ENCODE measurements at regions not wholly inside any gene's neighbourhood (a gene's known extent, or its start where the extent isn't known, plus 50 kb on each side); places are given as distances from the start of the nearest gene placed in this dataset.

GRCh38 chr14:87837296-87837695 lies 155.7 kb downstream of the GALC start:
- intact Hi-C loops (cut with micrococcal nuclease) (no loop called here), dilution Hi-C loops (cut with MboI; ENCODE audit: extremely low pct_ligation_motif_present, low sequenced_read_pairs) (no loop called here)
- H3K4me2 ChIP-seq (ENCODE audit: insufficient read depth, low read length), result no peak overlapping the region
- no peaks in the 10 kb centered on the region for H4K20me1 ChIP-seq (replicated peaks; ENCODE audit: control insufficient read depth, extremely low read depth, insufficient read depth, low read length)
- DNase-seq (ENCODE audit: low read depth, low spot score) (no peak), FAIRE-seq (no peak)
- H3K4me3 ChIP-seq (replicated peaks in 1 of 3; ENCODE audit: insufficient read depth in 1 of 3, low read depth in 1 of 3, low read length in 3 of 3), result no peak overlapping the region
- H2AFZ ChIP-seq (ENCODE audit: low read depth, low read length), result no peak overlapping the region
- no peak overlapping the region for H3K9ac ChIP-seq (replicated peaks; ENCODE audit: extremely low read depth, insufficient read depth, low read length)
- H3K9me1 ChIP-seq (replicated peaks; ENCODE audit: control insufficient read depth, extremely low read depth, insufficient read depth, low read length), result no peaks in the 10 kb centered on the region
- H3K36me3 ChIP-seq (ENCODE audit: control insufficient read depth in 2 of 2, extremely low read depth in 1 of 2, insufficient read depth in 2 of 2, low read length in 2 of 2), result no peaks in the 10 kb centered on the region
- TF ChIP-seq EZH2 (IDR thresholded peaks at IDR 0.05; ENCODE audit: borderline replicate concordance, low read depth, low read length, severe bottlenecking), result no peak
- no peak for TF ChIP-seq GATA2 (IDR thresholded peaks at IDR 0.05; ENCODE audit: insufficient read depth, insufficient read length, low read depth, low read length)
- TF ChIP-seq, protein P1, sequence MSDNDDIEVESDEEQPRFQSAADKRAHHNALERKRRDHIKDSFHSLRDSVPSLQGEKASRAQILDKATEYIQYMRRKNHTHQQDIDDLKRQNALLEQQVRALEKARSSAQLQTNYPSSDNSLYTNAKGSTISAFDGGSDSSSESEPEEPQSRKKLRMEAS (IDR thresholded peaks at IDR 0.05; ENCODE audit: insufficient read depth, insufficient read length), result no peak
- TF ChIP-seq POLR2AphosphoS5 (IDR thresholded peaks at IDR 0.05; ENCODE audit: insufficient read depth, low read depth, low read length), result no peak
- TF ChIP-seq FOS (IDR thresholded peaks at IDR 0.05; ENCODE audit: borderline replicate concordance, insufficient read depth, low read length), result no peak
- no peak for TF ChIP-seq POLR2A (IDR thresholded peaks at IDR 0.05; ENCODE audit: low read depth, low read length)
- POLR2A ChIA-PET, result no interaction called here
- no peaks in the 10 kb centered on the region for H3K4me1 ChIP-seq (ENCODE audit: control insufficient read depth, extremely low read depth, insufficient read depth, low read length)
- peaks cover 4% of the 10 kb centered on the region for H3K9me3 ChIP-seq (replicated peaks; ENCODE audit: control insufficient read depth, insufficient read depth, low read length)
- H3K79me2 ChIP-seq (ENCODE audit: control insufficient read depth, insufficient read depth, low read length), result no peaks in the 10 kb centered on the region
- H3K27me3 ChIP-seq (ENCODE audit: control insufficient read depth in 2 of 2, insufficient read depth in 2 of 2, low read length in 2 of 2), result no peaks in the 10 kb centered on the region
- BruUV-seq (replicated peaks), result no TSS peak
- CTCF ChIA-PET, result no interaction called here
- H3K27ac ChIP-seq (ENCODE audit: insufficient read depth, low read depth, low read length), result no peak overlapping the region

- no peaks in the 10 kb centered on the region for H3K4me1 ChIP-seq (ENCODE audit: control insufficient read depth, extremely low read depth, insufficient read depth, low read length)
- FAIRE-seq (no peak), DNase-seq (ENCODE audit: low read depth, low spot score) (no peak)
- no peak overlapping the region for H3K4me3 ChIP-seq (replicated peaks in 1 of 3; ENCODE audit: insufficient read depth in 1 of 3, low read depth in 1 of 3, low read length in 3 of 3)
- no peaks in the 10 kb centered on the region for H3K36me3 ChIP-seq (ENCODE audit: control insufficient read depth in 2 of 2, extremely low read depth in 1 of 2, insufficient read depth in 2 of 2, low read length in 2 of 2)
- TF ChIP-seq POLR2A (IDR thresholded peaks at IDR 0.05; ENCODE audit: low read depth, low read length) (no peak), FOS (IDR thresholded peaks at IDR 0.05; ENCODE audit: borderline replicate concordance, insufficient read depth, low read length) (no peak)
- no peak overlapping the region for H2AFZ ChIP-seq (ENCODE audit: low read depth, low read length)
- ChIA-PET POLR2A (no interaction called here), CTCF (no interaction called here)
- intact Hi-C loops (cut with micrococcal nuclease) (no loop called here), dilution Hi-C loops (cut with MboI; ENCODE audit: extremely low pct_ligation_motif_present, low sequenced_read_pairs) (no loop called here)
- peaks cover 2% of the 10 kb centered on the region for H3K9me3 ChIP-seq (replicated peaks; ENCODE audit: control insufficient read depth, insufficient read depth, low read length)
- H3K79me2 ChIP-seq (ENCODE audit: control insufficient read depth, insufficient read depth, low read length), result no peaks in the 10 kb centered on the region
- no peak overlapping the region for H3K4me2 ChIP-seq (ENCODE audit: insufficient read depth, low read length)
- no peak overlapping the region for H3K9ac ChIP-seq (replicated peaks; ENCODE audit: extremely low read depth, insufficient read depth, low read length)
- no peak overlapping the region for H3K27ac ChIP-seq (ENCODE audit: insufficient read depth, low read depth, low read length)
- H4K20me1 ChIP-seq (replicated peaks; ENCODE audit: control insufficient read depth, extremely low read depth, insufficient read depth, low read length), result no peaks in the 10 kb centered on the region
- H3K9me1 ChIP-seq (replicated peaks; ENCODE audit: control insufficient read depth, extremely low read depth, insufficient read depth, low read length), result no peaks in the 10 kb centered on the region
- BruUV-seq (replicated peaks), result no TSS peak
- no peaks in the 10 kb centered on the region for H3K27me3 ChIP-seq (ENCODE audit: control insufficient read depth in 2 of 2, insufficient read depth in 2 of 2, low read length in 2 of 2)
These were observed 158.4 kb downstream of the GALC start for GRCh38 chr14:87834594-87834993.
